Caco-2 (cell line): ENCODE measurements at regions not wholly inside any gene's neighbourhood (a gene's known extent, or its start where the extent isn't known, plus 50 kb on each side); places are given as distances from the start of the nearest gene placed in this dataset.

Experiments
- BruUV-seq: library from RNA; stranded (reverse); fragments of 400-500 nt; replicated peaks from 2 replicates; lab custom pipeline; 2021; lab: Mats Ljungman, UMichigan
- CTCF ChIA-PET: fragments of 300-600 bp; sonication (Branson Sonifier 250); formaldehyde crosslinking; loops from one replicate; lab custom pipeline; 2022; ENCODE audit warnings: antibody characterized with exemption; lab: Charles Lee
- POLR2A ChIA-PET: fragments of 300-600 bp; sonication (Branson Sonifier 250); formaldehyde crosslinking; loops from one replicate; lab custom pipeline; 2022; ENCODE audit warnings: antibody characterized with exemption; lab: Charles Lee
- DNase-seq, 2 experiments: peaks; one replicate each; pipeline versions ENCODE4 v3.0.0 to v3.0.0-alpha.2; 2020 to 2022
- H3K27me3 ChIP-seq: replicated peaks from 2 replicates; pipeline ENCODE4 v1.6.0; 2011; ENCODE audit warnings: low read length; ENCODE audit not compliant: control insufficient read depth, insufficient read depth
- H3K36me3 ChIP-seq: 2 replicates; pipeline ENCODE4 v1.5.1; 2011; ENCODE audit warnings: low read length; ENCODE audit not compliant: control insufficient read depth, insufficient read depth
- H3K4me1 ChIP-seq: fragments of 250-450 bp; sonication (Bioruptor Pico); 2 replicates; pipeline ENCODE4 v1.5.1; 2020; ENCODE audit warnings: mild to moderate bottlenecking
- H3K4me3 ChIP-seq: 2 replicates; pipeline ENCODE4 v1.5.1; 2011; ENCODE audit warnings: low read depth, mild to moderate bottlenecking, control low read depth, low read length
- H3K9me3 ChIP-seq: fragments of 250-450 bp; sonication (Bioruptor Pico); 2 replicates; pipeline ENCODE4 v1.5.1; 2020; ENCODE audit warnings: mild to moderate bottlenecking, moderate library complexity
- H3K27ac Mint-ChIP-seq: one replicate; pipeline ENCODE4 v1.8.0; 2022; ENCODE audit warnings: mixed read lengths; ENCODE audit not compliant: unreplicated experiment
- H3K27me3 Mint-ChIP-seq: one replicate; pipeline ENCODE4 v1.8.0; 2022; ENCODE audit warnings: mixed read lengths; ENCODE audit not compliant: insufficient read depth, unreplicated experiment
- H3K36me3 Mint-ChIP-seq: one replicate; pipeline ENCODE4 v1.8.0; 2022; ENCODE audit warnings: mild to moderate bottlenecking, mixed read lengths; ENCODE audit not compliant: insufficient read depth, unreplicated experiment
- H3K4me1 Mint-ChIP-seq: one replicate; pipeline ENCODE4 v1.8.0; 2022; ENCODE audit warnings: low read depth, mixed read lengths; ENCODE audit not compliant: unreplicated experiment
- H3K4me3 Mint-ChIP-seq: one replicate; pipeline ENCODE4 v1.8.0; 2022; ENCODE audit warnings: mild to moderate bottlenecking, moderate library complexity, mixed read lengths; ENCODE audit not compliant: unreplicated experiment
- H3K9me3 Mint-ChIP-seq: one replicate; pipeline ENCODE4 v1.8.0; 2022; ENCODE audit warnings: mixed read lengths; ENCODE audit not compliant: unreplicated experiment
- intact Hi-C: fragments of 100-400 bp; cut with micrococcal nuclease; formaldehyde crosslinking; loops from one replicate; pipeline ENCODE4 v1.10.0; 2022; ENCODE audit not compliant: unreplicated experiment
- TF ChIP-seq, protein P1 (sequence below), 2 experiments: fragments of 200-600 bp in 1 of 2; IDR thresholded peaks; 1 replicate in 1 of 2; 2 replicates in 1 of 2; pipeline versions ENCODE4 v1.5.1 to v1.8.0; 2011 to 2022; ENCODE audit warnings: antibody characterized with exemption in 1 of 2, control low read depth in 1 of 2, inconsistent platforms in 1 of 2, low read depth in 1 of 2, low read length in 1 of 2, mild to moderate bottlenecking in 1 of 2, moderate library complexity in 1 of 2; ENCODE audit not compliant: insufficient read depth in 1 of 2, severe bottlenecking in 1 of 2, unreplicated experiment in 1 of 2

- Mint-ChIP-seq H3K9me3 (no peaks in the 10 kb centered on the region), H3K36me3 (no peaks in the 10 kb centered on the region)
- intact Hi-C loops: no loop called here
Measured at GRCh38 chr20:53891306-53891894, 179.0 kb downstream of the BCAS1 start.

DNA sequence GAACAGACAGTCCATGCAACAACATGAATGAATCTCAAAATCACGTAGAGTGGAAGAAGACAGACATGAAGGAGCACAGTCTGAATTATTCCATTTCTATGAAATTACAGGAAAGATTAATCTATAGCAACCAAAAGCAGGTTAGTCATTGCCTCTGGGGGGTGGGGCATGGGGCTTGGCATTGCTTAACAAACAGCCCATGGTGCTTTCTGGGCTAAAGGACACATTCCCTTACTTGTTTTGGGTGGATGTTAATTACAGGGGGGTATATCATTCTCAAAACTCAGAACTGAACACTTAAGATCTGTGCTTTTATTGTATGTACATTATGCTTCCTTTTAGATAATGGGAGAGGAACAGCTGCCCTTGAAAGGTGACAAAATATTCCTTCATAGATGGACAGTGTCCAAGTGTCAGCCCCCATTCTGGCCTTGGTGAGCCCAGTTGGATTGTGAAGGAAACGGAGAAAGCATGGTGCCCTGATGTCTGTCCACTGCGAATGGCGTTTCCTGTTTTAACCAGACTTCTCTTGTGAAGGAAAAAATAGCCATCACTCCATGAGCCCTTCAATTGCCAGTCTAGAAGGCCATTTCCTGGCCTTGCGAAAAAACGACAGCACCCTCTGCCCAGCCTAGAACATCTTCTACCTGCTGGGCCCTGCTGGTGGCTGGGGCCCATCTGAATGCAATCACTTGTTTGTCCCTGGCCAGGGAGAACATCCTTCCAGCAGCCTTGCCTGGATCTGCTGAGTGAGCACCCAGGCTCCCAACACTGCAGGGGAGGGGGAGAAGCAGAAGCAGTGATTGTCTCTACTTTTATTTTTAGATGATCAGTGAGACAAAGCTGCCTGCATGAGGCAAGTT, 179.7 kb downstream of the BCAS1 start:
- BruUV-seq: no TSS peak
- no peak overlapping the region for H3K4me3 ChIP-seq
- H3K36me3 ChIP-seq: no peaks in the 10 kb centered on the region
- intact Hi-C loops: no loop called here
- no peaks in the 10 kb centered on the region for H3K27me3 Mint-ChIP-seq
- H3K9me3 Mint-ChIP-seq: no peaks in the 10 kb centered on the region
- ChIA-PET CTCF (no interaction called here), POLR2A (no interaction called here)
- H3K9me3 ChIP-seq: peaks cover 6% of the 10 kb centered on the region; the same call in 1 of the 2 replicates
- H3K27me3 ChIP-seq: no peaks in the 10 kb centered on the region
- H3K36me3 Mint-ChIP-seq: no peaks in the 10 kb centered on the region
- H3K4me1 ChIP-seq: peaks cover 6% of the 10 kb centered on the region
- H3K4me3 Mint-ChIP-seq: no peak overlapping the region
- DNase-seq: no peak
- H3K27ac Mint-ChIP-seq: no peak overlapping the region
- H3K4me1 Mint-ChIP-seq: peaks cover 14% of the 10 kb centered on the region
- TF ChIP-seq, protein P1, sequence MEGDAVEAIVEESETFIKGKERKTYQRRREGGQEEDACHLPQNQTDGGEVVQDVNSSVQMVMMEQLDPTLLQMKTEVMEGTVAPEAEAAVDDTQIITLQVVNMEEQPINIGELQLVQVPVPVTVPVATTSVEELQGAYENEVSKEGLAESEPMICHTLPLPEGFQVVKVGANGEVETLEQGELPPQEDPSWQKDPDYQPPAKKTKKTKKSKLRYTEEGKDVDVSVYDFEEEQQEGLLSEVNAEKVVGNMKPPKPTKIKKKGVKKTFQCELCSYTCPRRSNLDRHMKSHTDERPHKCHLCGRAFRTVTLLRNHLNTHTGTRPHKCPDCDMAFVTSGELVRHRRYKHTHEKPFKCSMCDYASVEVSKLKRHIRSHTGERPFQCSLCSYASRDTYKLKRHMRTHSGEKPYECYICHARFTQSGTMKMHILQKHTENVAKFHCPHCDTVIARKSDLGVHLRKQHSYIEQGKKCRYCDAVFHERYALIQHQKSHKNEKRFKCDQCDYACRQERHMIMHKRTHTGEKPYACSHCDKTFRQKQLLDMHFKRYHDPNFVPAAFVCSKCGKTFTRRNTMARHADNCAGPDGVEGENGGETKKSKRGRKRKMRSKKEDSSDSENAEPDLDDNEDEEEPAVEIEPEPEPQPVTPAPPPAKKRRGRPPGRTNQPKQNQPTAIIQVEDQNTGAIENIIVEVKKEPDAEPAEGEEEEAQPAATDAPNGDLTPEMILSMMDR (IDR thresholded peaks at IDR 0.05; ENCODE audit: insufficient read depth in 1 of 2, low read depth in 1 of 2, low read length in 1 of 2, severe bottlenecking in 1 of 2, unreplicated experiment in 1 of 2): no peak

More at GRCh38 chr20:53891306-53891894, 179.0 kb downstream of the BCAS1 start:
- TF ChIP-seq, protein P1 (IDR thresholded peaks at IDR 0.05; ENCODE audit: insufficient read depth in 1 of 2, low read depth in 1 of 2, low read length in 1 of 2, severe bottlenecking in 1 of 2, unreplicated experiment in 1 of 2): no peak
- DNase-seq: no peak
- H3K4me1 ChIP-seq: peaks cover 6% of the 10 kb centered on the region
- CTCF ChIA-PET: no interaction called here
- Mint-ChIP-seq H3K27ac (no peak overlapping the region), H3K4me1 (peaks cover 14% of the 10 kb centered on the region), H3K27me3 (no peaks in the 10 kb centered on the region), H3K4me3 (no peak overlapping the region)
- H3K9me3 ChIP-seq: peaks cover 6% of the 10 kb centered on the region; the same call in 1 of the 2 replicates
- H3K4me3 ChIP-seq: no peak overlapping the region
- BruUV-seq: no TSS peak
- no peaks in the 10 kb centered on the region for H3K27me3 ChIP-seq
- H3K36me3 ChIP-seq: no peaks in the 10 kb centered on the region
- POLR2A ChIA-PET: no interaction called here

DNA sequence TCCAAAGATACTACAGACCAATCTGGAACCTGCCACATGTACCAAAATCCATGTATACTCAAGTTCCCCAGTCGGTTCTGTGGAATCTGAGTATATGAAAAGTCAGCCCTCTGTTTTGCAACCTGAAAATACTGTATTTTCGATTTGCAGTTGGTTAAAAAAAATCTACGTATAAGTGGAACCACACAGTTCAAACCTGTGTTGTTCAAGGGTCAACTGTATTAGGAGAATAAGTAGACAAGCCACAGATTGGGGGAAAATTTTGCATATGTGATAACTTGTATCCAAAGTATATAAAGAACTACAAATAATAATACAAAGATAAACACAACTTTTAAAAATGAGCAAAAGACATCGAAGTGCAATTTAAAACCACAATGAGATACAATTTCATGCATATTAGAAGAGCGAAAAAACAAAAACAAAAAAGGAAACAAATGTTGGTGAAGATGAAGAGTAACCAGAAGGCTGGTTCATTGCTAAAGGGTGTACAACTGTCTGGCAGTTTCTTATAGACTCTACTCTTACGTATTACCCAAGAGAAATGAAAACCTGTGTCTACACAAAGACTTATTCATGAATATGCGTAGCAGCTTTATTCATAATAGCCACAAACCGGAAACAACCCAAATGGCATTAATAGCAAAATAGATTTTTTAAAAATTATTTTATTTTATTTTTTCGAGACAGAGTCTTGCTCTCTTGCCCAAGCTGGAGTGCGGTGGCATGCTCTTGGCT, 180.8 kb downstream of the BCAS1 start:
- CTCF ChIA-PET: no interaction called here
- POLR2A ChIA-PET: no interaction called here
- no peak overlapping the region for H3K4me3 Mint-ChIP-seq

More for the DNA sequence above, 180.8 kb downstream of the BCAS1 start:
- Mint-ChIP-seq H3K36me3 (no peaks in the 10 kb centered on the region), H3K9me3 (no peaks in the 10 kb centered on the region), H3K27me3 (no peaks in the 10 kb centered on the region), H3K27ac (no peak overlapping the region), H3K4me1 (peaks cover 14% of the 10 kb centered on the region)
- Histone ChIP-seq H3K27me3 (no peaks in the 10 kb centered on the region), H3K9me3 (peaks cover 6% of the 10 kb centered on the region; the same call in 1 of the 2 replicates), H3K36me3 (no peaks in the 10 kb centered on the region), H3K4me3 (no peak overlapping the region), H3K4me1 (peaks cover 6% of the 10 kb centered on the region)
- DNase-seq: no peak
- TF ChIP-seq, protein P1 (IDR thresholded peaks at IDR 0.05; ENCODE audit: insufficient read depth in 1 of 2, low read depth in 1 of 2, low read length in 1 of 2, severe bottlenecking in 1 of 2, unreplicated experiment in 1 of 2): no peak
- intact Hi-C loops: no loop called here
- no TSS peak for BruUV-seq
